Stimulated activated naive CD8-positive, alpha-beta T cell treated with anti-CD3 and anti-CD28 coated beads, Interleukin-15, amount 100 ng/mL, for 72 hours (primary cell): ENCODE measurements at regions not wholly inside any gene's neighbourhood (a gene's known extent, or its start where the extent isn't known, plus 50 kb on each side); places are given as distances from the start of the nearest gene placed in this dataset.

Experiments used
- ATAC-seq: fragments of 150-1000 bp; cut with Tn5 transposase; 2 replicates; pipeline ENCODE4 v1.10.0; 2021; ENCODE audit warnings: mild to moderate bottlenecking, moderate library complexity
- DNase-seq, 2 donors: peaks; one replicate each; pipeline ENCODE4 v3.0.0; 2021 to 2022
- H3K27ac Mint-ChIP-seq, 2 donors: one replicate each; pipeline ENCODE4 v1.8.0; 2022; ENCODE audit warnings: mild to moderate bottlenecking in 2 of 2, mixed read lengths in 2 of 2, moderate library complexity in 2 of 2
- H3K27me3 Mint-ChIP-seq: one replicate; pipeline ENCODE4 v1.8.0; 2022; ENCODE audit warnings: mixed read lengths
- H3K4me1 Mint-ChIP-seq: one replicate; pipeline ENCODE4 v1.8.0; 2022; ENCODE audit warnings: mild to moderate bottlenecking, mixed read lengths
- H3K4me3 Mint-ChIP-seq, 2 donors: one replicate each; pipeline ENCODE4 v1.8.0; 2022; ENCODE audit warnings: mild to moderate bottlenecking in 2 of 2, mixed read lengths in 2 of 2, moderate library complexity in 1 of 2
- H3K9me3 Mint-ChIP-seq, 2 donors: one replicate each; pipeline ENCODE4 v1.8.0; 2022; ENCODE audit warnings: mixed read lengths in 2 of 2

DNA sequence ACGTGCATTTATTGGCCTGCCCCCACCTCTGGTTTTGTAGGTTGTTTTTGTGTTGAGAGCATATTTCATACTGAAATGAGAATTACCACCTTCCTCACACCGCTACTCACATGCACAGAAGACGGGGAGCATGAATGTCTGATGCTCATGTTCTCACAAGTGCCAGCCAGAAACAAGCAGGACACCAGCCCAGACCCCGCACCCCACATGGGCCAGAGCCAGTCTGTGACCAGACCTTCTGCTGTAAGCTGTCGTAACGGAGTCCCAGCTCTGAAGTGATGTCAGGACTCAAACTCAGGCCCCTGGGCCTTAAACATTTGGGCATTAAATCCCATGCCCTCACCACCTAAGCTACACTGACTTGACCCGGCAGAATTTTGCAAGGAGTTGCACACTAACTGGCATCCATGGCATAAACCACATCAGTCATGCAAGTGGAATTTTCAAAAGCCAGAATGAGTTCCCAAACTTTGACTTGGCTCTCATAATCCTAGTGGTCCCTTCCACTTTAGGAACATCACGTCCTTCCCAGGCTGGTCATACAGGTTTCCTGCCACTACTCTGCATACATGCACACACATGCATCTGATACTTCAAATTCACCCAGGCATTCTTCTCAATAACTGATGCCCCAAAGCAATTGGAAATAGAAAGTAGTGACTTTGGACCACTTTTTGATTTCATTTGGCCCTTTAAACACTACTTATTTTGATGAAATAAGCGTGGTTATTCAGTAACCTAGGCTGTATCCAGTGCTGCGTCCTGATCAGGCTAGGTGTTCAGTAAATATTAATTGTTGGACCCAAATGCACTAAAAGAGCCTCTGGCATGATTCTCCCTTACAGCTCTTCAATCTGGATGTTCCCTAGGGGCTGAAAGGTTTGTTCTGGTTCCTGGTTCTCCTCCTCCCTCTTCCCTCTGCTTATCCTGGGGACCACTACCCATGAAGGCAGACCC, 223.1 kb upstream of the ID2 start:
- Mint-ChIP-seq H3K27ac (no peak overlapping the region), H3K4me1 (peaks cover 28% of the 10 kb centered on the region), H3K4me3 (no peak overlapping the region), H3K27me3 (peaks cover 49% of the 10 kb centered on the region), H3K9me3 (no peaks in the 10 kb centered on the region)
- DNase-seq: no peak
- ATAC-seq: no peak

- Mint-ChIP-seq H3K4me1 (peaks cover 26% of the 10 kb centered on the region), H3K27ac (no peak overlapping the region), H3K9me3 (no peaks in the 10 kb centered on the region), H3K4me3 (no peak overlapping the region), H3K27me3 (peaks cover 49% of the 10 kb centered on the region)
- DNase-seq (no peak), ATAC-seq (no peak)
These were observed 222.4 kb upstream of the ID2 start for GRCh38 chr2:8459474-8459873.

DNA sequence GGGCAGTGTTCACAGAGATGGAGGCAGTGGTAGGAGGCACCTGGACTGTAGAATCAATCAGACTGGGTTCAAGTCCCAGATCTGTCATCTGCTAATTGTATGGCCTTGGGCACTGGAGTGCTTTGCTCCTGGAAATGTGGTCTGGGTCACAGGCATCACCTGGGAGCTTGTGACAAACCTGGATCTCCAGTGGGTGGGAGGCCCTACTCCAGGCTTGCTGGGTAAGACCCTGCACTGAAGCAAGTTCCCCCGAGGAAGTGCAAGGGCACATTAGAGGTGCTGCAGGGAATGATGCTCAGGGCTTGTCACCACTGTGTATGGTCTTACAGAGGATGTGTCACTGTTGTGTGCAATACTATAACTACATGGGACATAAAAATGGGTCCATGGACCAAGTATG, 220.5 kb upstream of the ID2 start:
- Mint-ChIP-seq H3K9me3 (no peaks in the 10 kb centered on the region), H3K4me3 (no peak overlapping the region), H3K4me1 (peaks cover 10% of the 10 kb centered on the region), H3K27ac (no peak overlapping the region), H3K27me3 (peaks cover 49% of the 10 kb centered on the region)
- DNase-seq: no peak
- ATAC-seq: no peak

DNA sequence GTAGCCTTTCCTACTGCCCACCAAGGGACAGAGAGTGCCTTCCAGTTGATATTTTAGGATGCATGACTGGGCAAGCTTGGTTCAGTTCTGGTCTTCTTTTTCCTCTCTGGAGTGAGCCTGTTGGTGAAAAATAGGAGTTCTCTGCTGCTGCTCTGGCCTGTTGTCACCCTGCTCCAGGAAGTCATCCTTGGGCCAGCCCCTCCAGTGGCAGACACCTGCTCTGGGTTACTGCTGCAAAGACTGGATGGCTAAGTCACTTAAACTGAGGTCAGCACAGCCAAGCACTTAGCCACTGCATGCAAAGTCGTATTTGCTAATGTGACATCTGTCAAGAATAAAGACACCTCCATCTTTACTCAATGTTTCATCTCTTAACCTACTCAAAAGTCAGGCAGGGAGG, 219.6 kb upstream of the ID2 start:
- no peak for ATAC-seq
- Mint-ChIP-seq H3K27ac (no peak overlapping the region), H3K4me3 (no peak overlapping the region), H3K4me1 (peaks cover 7% of the 10 kb centered on the region), H3K9me3 (no peaks in the 10 kb centered on the region), H3K27me3 (peaks cover 49% of the 10 kb centered on the region)
- DNase-seq: no peak

DNA sequence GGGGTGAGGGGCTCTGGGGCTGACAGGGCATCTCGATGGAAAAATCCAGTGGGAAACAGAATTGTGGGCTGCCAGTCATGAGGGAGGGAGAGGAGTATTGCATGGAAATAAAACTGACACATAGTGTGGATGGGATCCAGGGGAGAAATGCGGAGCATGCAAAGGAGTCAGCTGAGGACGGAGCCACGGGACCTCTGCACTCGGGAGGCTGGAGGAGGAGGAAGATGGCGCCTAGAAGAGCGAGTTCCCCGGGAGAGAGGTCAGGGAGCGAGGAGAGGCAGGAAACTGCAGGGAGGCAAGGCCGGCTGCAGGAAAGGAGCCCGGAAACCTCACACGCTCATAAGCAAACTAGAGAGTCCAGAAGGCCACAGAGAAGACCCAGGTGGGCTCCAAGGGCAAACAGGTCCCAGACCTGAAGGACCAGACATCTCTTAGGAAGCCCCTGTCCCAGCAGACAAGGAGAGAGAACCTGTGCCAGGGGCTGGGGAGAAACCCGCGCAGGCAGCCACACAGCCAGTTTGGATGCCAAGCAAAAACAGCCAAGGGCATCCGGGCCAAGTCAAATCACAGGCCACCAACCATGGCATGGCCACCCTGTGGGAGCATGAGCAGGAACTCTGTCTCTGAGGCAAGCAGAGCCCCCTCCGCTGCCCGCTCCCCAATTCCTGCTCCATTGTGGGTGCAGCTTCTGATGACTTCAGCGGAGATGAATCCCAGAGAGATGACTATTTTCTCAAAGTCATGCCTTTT, 218.8 kb upstream of the ID2 start:
- peaks cover 49% of the 10 kb centered on the region for H3K27me3 Mint-ChIP-seq

DNA sequence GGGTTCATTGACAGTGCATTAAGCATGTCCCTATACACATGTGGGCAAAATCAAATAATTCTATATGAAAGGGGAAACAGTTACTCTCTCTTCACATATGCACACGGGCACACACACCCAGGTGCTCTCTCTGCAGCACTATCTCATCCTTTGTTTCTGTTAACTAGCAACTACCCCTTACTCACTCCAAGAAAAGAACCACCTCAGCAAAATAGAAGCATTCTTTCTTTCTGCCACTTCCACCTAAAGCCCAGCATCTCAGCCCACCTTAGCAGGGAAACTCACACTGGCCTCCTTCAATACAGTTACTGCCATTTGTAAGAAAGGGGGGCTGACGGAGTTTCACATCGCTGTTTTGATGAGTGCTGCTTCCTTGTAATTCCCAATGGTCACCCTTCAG, 216.3 kb upstream of the ID2 start:
- Mint-ChIP-seq H3K27me3 (peaks cover 25% of the 10 kb centered on the region), H3K4me3 (no peak overlapping the region), H3K4me1 (peaks cover 13% of the 10 kb centered on the region), H3K9me3 (peaks cover 0 to 4% of the 10 kb centered on the region in 2 donors), H3K27ac (no peak overlapping the region)
- no peak for ATAC-seq
- DNase-seq: no peak

More for the DNA sequence above, 218.8 kb upstream of the ID2 start:
- Mint-ChIP-seq H3K9me3 (no peaks in the 10 kb centered on the region), H3K4me1 (no peaks in the 10 kb centered on the region), H3K4me3 (no peak overlapping the region), H3K27ac (peak overlapping the region in 1 of 2 donors; percentile 12)
- DNase-seq: peak in 1 of 2 donors; percentile 2
- ATAC-seq: no peak

DNA sequence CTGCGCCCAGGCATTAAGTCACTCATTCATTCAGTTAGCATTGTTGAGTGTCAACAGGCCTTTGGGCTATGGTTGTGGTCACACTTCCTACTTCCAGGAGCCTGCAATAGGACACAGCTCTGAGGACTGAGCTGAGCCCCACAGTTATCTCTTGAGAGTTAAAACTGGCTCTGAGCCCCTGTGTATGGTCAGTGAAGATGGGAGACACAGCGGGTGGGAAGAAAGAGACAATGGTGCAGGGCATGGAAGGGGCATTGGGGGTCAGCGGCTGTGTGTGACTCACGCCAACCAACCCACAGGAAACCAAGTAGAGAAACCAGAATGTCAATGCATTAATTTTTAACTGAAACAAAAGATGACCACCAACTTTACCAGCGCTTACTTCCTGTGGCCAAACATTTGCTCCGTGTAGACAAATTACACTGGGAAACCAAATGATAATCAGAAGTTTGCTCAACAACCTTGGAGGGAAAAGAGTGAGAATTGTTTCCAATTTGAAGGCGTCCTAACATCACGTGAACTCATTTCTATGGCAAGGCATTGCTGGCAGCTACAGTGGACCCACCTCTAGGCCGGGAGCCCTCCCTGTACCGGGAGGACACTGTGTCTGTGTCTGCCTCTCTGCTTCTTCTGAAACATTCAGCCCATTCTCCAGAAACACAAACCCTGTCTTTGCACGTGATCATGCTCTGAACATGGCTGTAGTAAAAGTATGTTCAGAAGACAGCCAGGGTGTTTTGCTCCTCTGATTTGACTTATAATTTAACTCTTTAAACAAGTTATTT, 212.0 kb upstream of the ID2 start:
- Mint-ChIP-seq H3K4me1 (peaks cover 56% of the 10 kb centered on the region), H3K27ac (peak overlapping the region in 1 of 2 donors; percentile 71), H3K9me3 (peaks cover 0 to 4% of the 10 kb centered on the region in 2 donors), H3K4me3 (no peak overlapping the region), H3K27me3 (no peaks in the 10 kb centered on the region)
- ATAC-seq (no peak), DNase-seq (no peak)

DNA sequence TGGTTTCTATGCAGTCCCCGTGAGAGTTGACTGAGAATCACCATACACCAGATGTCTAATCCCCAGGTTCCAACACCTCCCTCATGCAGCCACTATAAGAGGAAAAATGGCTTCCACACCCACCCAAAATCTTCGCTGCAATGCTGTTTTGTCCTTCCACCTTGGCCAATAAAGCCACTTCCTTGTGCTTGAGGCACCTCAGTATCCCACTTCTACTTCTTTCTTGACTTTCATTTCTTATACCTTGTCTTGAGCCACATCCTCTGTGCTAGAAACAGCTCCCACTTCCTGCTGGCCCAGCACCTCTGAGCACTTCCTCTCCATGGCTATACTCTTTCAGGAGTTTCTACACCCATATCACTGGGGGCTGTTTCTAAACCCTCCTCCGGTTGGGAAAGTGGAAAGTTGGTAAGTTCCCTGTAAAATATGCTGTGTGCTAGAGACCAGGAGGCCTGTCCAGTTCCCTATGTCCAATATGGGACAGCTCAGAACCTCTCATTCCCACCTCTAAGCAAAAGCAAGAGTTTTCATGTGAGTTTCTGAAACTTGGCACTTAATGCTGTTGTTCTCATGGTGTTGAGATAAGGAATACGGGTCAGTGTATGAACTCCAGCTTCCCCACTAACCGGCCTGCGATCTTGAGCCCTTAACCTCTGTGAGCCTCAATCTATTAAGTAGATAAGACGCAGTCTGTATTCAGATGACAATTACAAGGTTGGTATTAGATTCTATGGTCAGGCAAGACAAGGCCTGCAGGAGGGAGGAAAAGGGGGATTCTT, 209.1 kb upstream of the ID2 start:
- Mint-ChIP-seq H3K9me3 (peaks cover 0 to 4% of the 10 kb centered on the region in 2 donors), H3K27me3 (no peaks in the 10 kb centered on the region), H3K4me1 (peaks cover 83% of the 10 kb centered on the region), H3K27ac (no peak overlapping the region), H3K4me3 (peak overlapping the region; percentile 34 to 37)
- peak; percentile 78 for ATAC-seq
- peak in 1 of 2 donors; percentile 68 for DNase-seq

DNA sequence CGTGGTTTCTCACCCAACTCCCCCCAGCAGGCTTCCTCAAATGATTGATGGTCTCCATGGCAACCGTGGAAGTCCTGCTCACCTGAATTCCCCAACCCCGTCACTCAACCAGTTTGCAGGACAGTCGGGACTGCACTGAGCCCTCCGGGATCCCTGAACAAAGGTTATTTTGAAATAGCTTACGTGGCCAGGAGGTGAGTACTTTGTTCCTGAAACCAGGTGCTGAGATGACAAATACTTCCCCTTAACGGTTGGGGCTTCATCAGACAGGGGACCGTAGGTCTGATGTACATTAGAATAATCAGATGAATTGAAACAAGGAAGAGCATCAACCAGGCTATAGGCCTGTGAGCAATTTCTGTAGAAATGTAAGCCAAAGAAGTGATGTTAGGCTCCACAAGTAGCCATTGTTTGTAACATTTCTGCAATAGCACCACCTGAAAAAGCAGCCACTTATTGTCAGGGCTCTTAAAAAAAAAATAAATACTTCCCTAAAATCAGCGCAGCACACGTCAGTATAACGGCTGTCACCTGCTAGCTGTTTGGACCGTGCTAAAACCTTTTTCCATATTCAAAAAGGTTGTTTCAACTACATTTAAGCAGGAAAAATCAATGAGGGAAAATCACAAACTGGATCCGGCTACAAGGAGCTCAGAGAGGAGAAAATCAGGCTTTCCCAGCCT, 206.4 kb upstream of the ID2 start:
- Mint-ChIP-seq H3K4me3 (peak overlapping the region; percentile 54 to 65), H3K27me3 (no peaks in the 10 kb centered on the region), H3K9me3 (no peaks in the 10 kb centered on the region), H3K4me1 (peaks cover 98% of the 10 kb centered on the region), H3K27ac (peak overlapping the region; percentile 80 to 96)
- DNase-seq: peak; percentile 43 to 72
- ATAC-seq: peak; percentile 88

- Mint-ChIP-seq H3K27ac (peak overlapping the region; percentile 91 to 95), H3K4me3 (peak overlapping the region; percentile 55 to 72), H3K4me1 (peaks cover 98% of the 10 kb centered on the region), H3K27me3 (no peaks in the 10 kb centered on the region), H3K9me3 (no peaks in the 10 kb centered on the region)
- DNase-seq (peak in 1 of 2 donors; percentile 56), ATAC-seq (peak; percentile 43)
These were observed 204.0 kb upstream of the ID2 start for GRCh38 chr2:8477552-8478470.

DNA sequence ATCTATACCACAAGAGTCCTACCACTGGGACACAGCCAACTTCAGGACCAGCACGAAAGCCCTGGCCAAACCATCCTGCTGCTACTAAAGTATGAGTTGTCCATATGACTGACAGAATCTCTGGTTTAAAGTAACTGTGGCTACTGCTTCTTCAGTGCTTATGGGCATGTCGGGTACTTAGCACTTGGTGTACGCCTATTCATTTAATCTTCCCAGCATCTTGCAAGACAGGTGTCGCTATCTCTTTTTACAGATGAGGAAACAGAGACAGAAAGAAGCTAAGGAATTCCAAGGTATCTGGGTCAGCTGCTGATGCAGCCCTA, 203.4 kb upstream of the ID2 start:
- no peak for DNase-seq
- H3K4me3 Mint-ChIP-seq: no peak overlapping the region
- no peaks in the 10 kb centered on the region for H3K9me3 Mint-ChIP-seq
- no peak for ATAC-seq
- H3K4me1 Mint-ChIP-seq: peaks cover 98% of the 10 kb centered on the region
- H3K27ac Mint-ChIP-seq: peak overlapping the region; percentile 91 to 95
- H3K27me3 Mint-ChIP-seq: no peaks in the 10 kb centered on the region

DNA sequence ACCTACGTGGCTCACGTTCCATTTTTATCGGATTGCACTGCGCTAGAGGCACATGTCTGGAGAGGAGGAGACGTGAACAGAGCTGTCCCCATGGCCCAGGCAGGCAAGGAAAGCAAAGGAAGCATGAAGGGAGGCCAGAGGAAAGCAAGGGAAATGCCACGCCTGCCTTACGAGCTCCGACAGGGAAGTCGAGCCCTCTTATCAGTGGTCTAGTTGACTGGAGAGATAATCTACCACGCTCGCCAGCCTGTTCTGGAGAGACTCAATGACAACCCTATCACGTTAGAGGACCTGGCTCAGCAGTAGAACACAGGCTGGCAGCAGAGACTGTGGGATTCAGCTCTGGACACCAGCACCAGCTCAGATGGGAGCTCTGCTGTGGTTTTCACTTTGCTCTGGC, 202.6 kb upstream of the ID2 start:
- no peak overlapping the region for H3K27ac Mint-ChIP-seq
- H3K4me3 Mint-ChIP-seq: no peak overlapping the region
- H3K4me1 Mint-ChIP-seq: peaks cover 92% of the 10 kb centered on the region
- no peak for ATAC-seq
- H3K27me3 Mint-ChIP-seq: no peaks in the 10 kb centered on the region
- H3K9me3 Mint-ChIP-seq: no peaks in the 10 kb centered on the region
- DNase-seq: no peak

DNA sequence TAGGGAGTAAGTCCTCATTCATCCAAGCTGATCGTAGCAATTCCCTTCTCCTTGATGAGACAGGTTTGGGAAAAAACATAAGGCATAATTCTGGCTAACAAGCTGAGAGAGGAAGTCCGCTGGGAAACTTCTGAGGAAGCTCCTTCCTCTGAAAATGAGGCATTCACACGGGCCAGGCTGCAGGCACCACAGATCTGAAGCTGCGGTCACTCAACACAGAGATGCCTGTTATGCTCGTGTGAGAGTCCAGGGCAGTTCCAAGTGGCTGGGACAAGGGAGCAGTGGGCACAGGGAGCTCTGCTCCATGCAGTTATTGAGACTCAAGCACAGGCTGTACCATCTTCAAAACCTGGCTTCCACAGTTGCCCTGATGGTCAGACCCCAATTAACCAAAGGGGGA, 200.9 kb upstream of the ID2 start:
- peak; percentile 1 for ATAC-seq
- Mint-ChIP-seq H3K4me3 (no peak overlapping the region), H3K4me1 (peaks cover 82% of the 10 kb centered on the region)

More for the DNA sequence above, 200.9 kb upstream of the ID2 start:
- no peak overlapping the region for H3K27ac Mint-ChIP-seq
- DNase-seq: no peak
- H3K27me3 Mint-ChIP-seq: no peaks in the 10 kb centered on the region
- no peaks in the 10 kb centered on the region for H3K9me3 Mint-ChIP-seq
